Effector CD4-positive, alpha-beta T cell (primary cell): ENCODE measurements at regions not wholly inside any gene's neighbourhood (a gene's known extent, or its start where the extent isn't known, plus 50 kb on each side); places are given as distances from the start of the nearest gene placed in this dataset.
"Not testable (repeated sequence)": the region's sequence is repeated elsewhere in the genome, so short reads cannot be mapped to it uniquely, and the experiment has no call there.

Source experiments
- DNase-seq: peaks from one replicate; pipeline ENCODE4 v3.0.0-alpha.2; 2020

- DNase-seq, result no peak
Observed at GRCh38 chr11:116403794-116404461, 368.9 kb downstream of the BUD13 start.

GRCh38 chr11:116400081-116400480 is 372.7 kb downstream of the BUD13 start:
- no peak for DNase-seq

GRCh38 chr11:116397602-116398084 is 375.1 kb downstream of the BUD13 start:
- no peak for DNase-seq

GRCh38 chr11:116396331-116396730 is 376.5 kb downstream of the BUD13 start:
- DNase-seq, result no peak

GRCh38 chr11:116394022-116394421 is 378.8 kb downstream of the BUD13 start:
- no peak for DNase-seq

GRCh38 chr11:116390963-116391362 is 381.8 kb downstream of the BUD13 start:
- DNase-seq, result no peak

- no peak for DNase-seq
Observed at GRCh38 chr11:116388146-116388545, 384.6 kb downstream of the BUD13 start.

GRCh38 chr11:116387641-116388040 is 385.1 kb downstream of the BUD13 start:
- DNase-seq, result no peak

- no peak for DNase-seq
Observed at GRCh38 chr11:116386118-116386699, 386.6 kb downstream of the BUD13 start.

GRCh38 chr11:116384876-116385275 is 387.9 kb downstream of the BUD13 start:
- no peak for DNase-seq

- no peak for DNase-seq
Observed at GRCh38 chr11:116384407-116384806, 388.4 kb downstream of the BUD13 start.

- DNase-seq, result no peak
Observed at GRCh38 chr11:116379185-116379828, 393.5 kb downstream of the BUD13 start.

- DNase-seq, result no peak
Observed at GRCh38 chr11:116376547-116376946, 396.2 kb downstream of the BUD13 start.

GRCh38 chr11:116376054-116376453 is 396.7 kb downstream of the BUD13 start:
- no peak for DNase-seq

- DNase-seq, result no peak
Observed at GRCh38 chr11:116375221-116375620, 397.6 kb downstream of the BUD13 start.

GRCh38 chr11:116374085-116374484 is 398.7 kb downstream of the BUD13 start:
- no peak for DNase-seq

- DNase-seq, result no peak
Observed at GRCh38 chr11:116373104-116373944, 399.5 kb downstream of the BUD13 start.

GRCh38 chr11:116371146-116371545 is 401.6 kb downstream of the BUD13 start:
- no peak for DNase-seq

- DNase-seq, result no peak
Observed at GRCh38 chr11:116368784-116369183, 404.0 kb downstream of the BUD13 start.

- no peak for DNase-seq
Observed at GRCh38 chr11:116366980-116367645, 405.7 kb downstream of the BUD13 start.

GRCh38 chr11:116366451-116366850 is 406.3 kb downstream of the BUD13 start:
- DNase-seq, result no peak

GRCh38 chr11:116364925-116365324 is 407.9 kb downstream of the BUD13 start:
- not testable (repeated sequence) for DNase-seq

- no peak for DNase-seq
Observed at GRCh38 chr11:116364348-116364747, 408.4 kb downstream of the BUD13 start.
